Left renal pelvis (tissue), 4 donors: ENCODE measurements at regions not wholly inside any gene's neighbourhood (a gene's known extent, or its start where the extent isn't known, plus 50 kb on each side); places are given as distances from the start of the nearest gene placed in this dataset.
"Not testable (repeated sequence)": the region's sequence is repeated elsewhere in the genome, so short reads cannot be mapped to it uniquely, and the experiment has no call there.

Experiments used
- DNase-seq, 4 donors: peaks; one replicate each; pipeline ENCODE4 v3.0.0-alpha.2; 2013; ENCODE audit warnings: low read depth in 4 of 4, low spot score in 3 of 4

DNA sequence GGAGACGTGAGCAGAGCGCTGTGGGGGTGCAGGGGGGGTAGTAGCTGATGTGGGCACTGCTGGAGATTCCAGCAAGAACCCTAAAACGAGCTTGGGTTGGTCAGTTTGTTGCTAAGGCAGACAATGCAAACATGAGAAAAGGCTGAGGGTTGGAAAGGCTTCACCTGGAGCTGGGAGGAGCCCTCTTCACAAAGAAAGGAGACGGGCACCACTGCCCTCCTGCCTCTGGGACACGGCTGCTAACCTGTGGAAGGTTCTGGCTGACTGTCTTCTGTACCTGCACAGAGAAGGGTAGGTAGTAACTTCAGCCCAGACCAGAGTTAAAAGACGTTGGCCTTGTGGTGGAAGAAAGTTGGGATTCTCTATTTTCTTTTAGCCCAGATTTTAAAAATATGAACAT, 108.7 kb downstream of the SUCLA2 start:
- DNase-seq: no peak

DNA sequence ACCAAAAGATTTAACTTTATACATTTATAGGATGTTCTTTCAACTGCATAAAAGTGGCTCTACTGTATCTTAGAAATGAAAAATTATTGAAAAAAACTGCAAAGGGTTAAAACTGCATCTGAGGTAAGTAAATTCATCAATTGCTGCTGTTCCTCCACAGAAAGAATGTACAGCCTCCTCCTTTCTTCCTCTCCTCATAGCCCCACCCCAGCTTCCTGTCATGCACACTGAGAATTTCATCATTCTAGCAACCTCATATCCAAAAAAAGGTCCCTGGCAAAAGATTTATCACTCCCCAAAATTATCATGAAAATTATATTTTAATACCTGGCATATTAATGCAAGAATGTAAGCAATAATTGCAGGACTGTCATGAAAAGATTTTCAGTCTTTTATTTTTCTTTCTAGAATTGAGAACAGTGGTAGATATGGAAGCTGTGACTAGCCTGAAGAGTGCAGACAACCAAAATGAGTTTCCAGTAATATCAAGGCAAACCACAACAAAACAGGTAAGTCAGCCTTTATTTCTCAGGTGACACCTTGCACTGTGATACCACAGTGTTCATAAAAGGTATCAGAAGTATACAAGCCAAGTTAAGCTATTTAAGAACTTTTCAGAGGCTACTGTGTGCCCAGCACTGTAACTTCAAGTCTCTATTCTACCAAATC, 110.8 kb downstream of the SUCLA2 start:
- no peak for DNase-seq

GRCh38 chr13:47886314-47886713, 114.8 kb downstream of the SUCLA2 start:
- no peak for DNase-seq

GRCh38 chr13:47875201-47875600, 125.9 kb downstream of the SUCLA2 start:
- no peak for DNase-seq

DNA sequence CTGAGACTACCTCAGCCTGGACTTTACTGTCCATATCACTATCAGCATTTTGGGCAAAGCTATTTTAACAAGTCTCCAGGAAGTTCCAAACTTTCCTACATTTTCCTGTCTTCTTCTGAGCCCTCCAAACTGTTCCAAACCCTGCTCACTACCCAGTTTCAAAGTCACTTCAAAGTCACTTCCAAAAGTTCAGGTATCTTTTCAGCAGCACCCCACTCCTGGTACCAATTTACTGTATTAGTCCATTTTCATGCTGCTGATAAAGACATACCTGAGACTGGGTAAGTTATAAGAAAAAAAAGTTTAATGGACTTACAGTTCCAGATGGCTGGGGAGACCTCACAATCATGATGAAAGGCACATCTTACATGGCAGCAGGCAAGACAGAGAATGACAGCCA, 127.1 kb downstream of the SUCLA2 start:
- not testable (repeated sequence) for DNase-seq

GRCh38 chr13:47873319-47873718, 127.8 kb downstream of the SUCLA2 start:
- not testable (repeated sequence) for DNase-seq

- DNase-seq: no peak
These were observed 131.3 kb downstream of the SUCLA2 start for GRCh38 chr13:47869776-47870175.

GRCh38 chr13:47865883-47866282, 135.2 kb downstream of the SUCLA2 start:
- DNase-seq: no peak

DNA sequence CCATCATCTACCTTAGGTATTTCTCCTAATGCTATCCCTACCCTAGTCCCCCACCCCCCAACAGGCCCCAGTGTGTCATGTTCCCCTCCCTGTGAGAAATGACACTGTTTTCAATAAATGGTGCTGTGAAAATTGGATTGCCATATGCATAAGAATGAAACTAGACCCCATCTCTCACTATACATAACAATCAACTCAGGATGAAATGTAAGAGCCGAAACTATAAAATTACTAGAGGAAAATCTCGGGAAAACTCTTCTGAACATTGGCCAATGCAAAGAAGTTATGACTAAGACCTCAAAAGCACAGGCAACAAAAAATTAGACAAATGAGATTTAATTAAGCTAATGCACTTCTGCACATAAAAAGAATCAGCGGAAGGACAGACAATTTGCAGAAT, 138.2 kb downstream of the SUCLA2 start:
- no peak for DNase-seq

DNA sequence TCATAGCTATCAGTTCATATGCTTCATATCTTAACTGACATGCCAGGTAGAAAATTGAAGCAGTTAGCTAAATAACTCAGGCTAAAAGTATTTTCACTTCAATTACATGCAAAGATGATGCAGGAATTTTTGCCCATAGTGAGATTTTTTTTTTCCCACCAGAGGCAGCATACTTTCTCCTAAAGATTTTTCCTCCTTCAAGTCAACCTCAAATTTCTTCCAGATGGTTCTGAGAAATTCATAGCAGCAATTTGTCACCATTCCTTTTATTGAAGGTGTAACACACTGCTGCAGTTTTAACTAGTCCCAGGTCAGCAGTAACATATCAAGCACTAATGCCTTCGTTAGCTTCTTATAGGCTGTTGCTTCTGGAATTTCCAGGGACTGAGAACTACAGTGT, 141.9 kb downstream of the SUCLA2 start:
- DNase-seq: no peak

- DNase-seq: no peak
These were observed 142.7 kb downstream of the SUCLA2 start for GRCh38 chr13:47858042-47859025.

DNA sequence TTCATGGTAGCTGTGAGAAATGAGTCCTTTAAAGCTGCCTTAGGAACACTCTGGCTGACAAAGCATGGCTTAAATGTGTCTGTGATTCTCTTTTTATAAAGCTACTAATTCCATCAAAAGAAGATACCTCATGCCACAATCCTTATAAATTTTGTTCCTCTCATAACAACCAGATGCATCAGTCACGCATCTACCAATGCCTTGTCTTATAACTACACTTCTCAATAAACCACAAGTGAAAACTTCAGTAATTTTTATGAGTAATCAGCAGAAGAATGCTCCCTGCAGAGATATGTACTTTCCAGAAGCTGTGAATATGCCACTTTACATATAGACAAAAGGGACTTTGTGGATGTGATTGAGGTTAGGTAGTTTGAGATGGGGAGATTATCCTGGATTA, 147.8 kb downstream of the SUCLA2 start:
- DNase-seq: no peak

DNA sequence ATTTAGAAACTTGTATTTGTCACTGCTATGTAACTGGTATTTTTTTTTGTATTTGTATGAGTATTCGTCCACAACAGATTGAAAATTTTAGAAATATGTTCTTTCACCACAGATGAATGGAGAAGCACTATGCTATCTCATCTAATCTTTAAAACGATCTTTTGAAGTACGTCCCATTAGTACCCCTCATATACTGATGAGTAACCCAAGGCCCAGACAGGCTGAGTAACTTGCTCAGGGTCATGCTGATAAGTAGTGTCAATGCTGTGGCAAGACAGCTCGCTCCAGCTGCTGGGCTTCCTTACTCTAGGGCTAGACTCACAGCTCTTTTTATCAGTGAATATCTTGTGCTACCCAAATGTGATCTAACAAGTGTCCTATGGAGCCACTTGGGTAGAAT, 154.2 kb downstream of the SUCLA2 start:
- DNase-seq: no peak

DNA sequence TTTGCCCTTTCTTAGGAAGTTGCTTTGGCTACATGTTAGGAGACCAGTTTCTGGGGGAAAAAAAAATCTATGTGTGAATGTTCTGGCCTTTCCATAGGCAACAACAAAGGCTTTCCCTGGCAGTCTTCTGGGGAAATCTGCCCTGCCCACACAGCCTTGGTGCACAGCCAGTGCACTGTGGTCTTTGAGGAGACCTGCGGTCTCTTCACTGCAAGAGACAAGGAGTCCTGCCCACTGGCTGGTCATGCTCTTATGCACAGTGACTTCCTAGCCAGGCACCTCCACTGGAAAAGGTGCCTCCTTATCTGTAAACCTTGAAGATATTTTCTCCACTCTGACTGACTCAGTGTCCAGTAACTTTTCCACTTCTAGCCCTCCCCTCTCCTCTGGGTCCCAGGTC, 155.1 kb downstream of the SUCLA2 start:
- no peak for DNase-seq

- peak in 2 of 4 donors; percentile 14 to 39 for DNase-seq
These were observed 158.1 kb downstream of the SUCLA2 start for GRCh38 chr13:47843005-47843404.

GRCh38 chr13:47841151-47841550, 159.9 kb downstream of the SUCLA2 start:
- no peak for DNase-seq

GRCh38 chr13:47837906-47838305, 163.2 kb downstream of the SUCLA2 start:
- no peak for DNase-seq

- no peak for DNase-seq
These were observed 163.8 kb downstream of the SUCLA2 start for GRCh38 chr13:47837104-47837880.

- DNase-seq: no peak
These were observed 165.4 kb downstream of the SUCLA2 start for GRCh38 chr13:47835470-47836228.

- no peak for DNase-seq
These were observed 168.6 kb downstream of the SUCLA2 start for GRCh38 chr13:47832458-47832972.
